H9 (cell line): ENCODE measurements at regions not wholly inside any gene's neighbourhood (a gene's known extent, or its start where the extent isn't known, plus 50 kb on each side); places are given as distances from the start of the nearest gene placed in this dataset.

Experiments
- DNase-seq: peaks from one replicate; pipeline ENCODE4 v3.0.0-alpha.2; 2017
- H2AFZ ChIP-seq: one replicate; pipeline ENCODE4 v1.6.1; 2013; ENCODE audit warnings: mild to moderate bottlenecking, low read length, control low read depth, moderate library complexity
- H2AK5ac ChIP-seq: 2 replicates; pipeline ENCODE4 v1.6.1; 2013; ENCODE audit warnings: low read length, control low read depth, mixed read lengths; ENCODE audit not compliant: insufficient read length
- H2BK120ac ChIP-seq: one replicate; pipeline ENCODE4 v1.6.1; 2013; ENCODE audit warnings: low read depth, mild to moderate bottlenecking, low read length, control low read depth, inconsistent platforms; ENCODE audit not compliant: poor library complexity, severe bottlenecking
- H2BK12ac ChIP-seq: 2 replicates; pipeline ENCODE4 v1.6.1; 2013; ENCODE audit warnings: low read length, control low read depth, mixed read lengths, low read depth; ENCODE audit not compliant: insufficient read length
- H2BK15ac ChIP-seq: 2 replicates; pipeline ENCODE4 v1.6.1; 2013; ENCODE audit warnings: low read depth, low read length, control low read depth
- H2BK20ac ChIP-seq: one replicate; pipeline ENCODE4 v1.6.1; 2013; ENCODE audit warnings: low read depth, mild to moderate bottlenecking, low read length, control low read depth, inconsistent platforms; ENCODE audit not compliant: poor library complexity, severe bottlenecking
- H2BK5ac ChIP-seq: 2 replicates; pipeline ENCODE4 v1.6.1; 2013; ENCODE audit warnings: low read length, control low read depth, mixed read lengths; ENCODE audit not compliant: insufficient read length
- H3K14ac ChIP-seq: 2 replicates; pipeline ENCODE4 v1.6.1; 2013; ENCODE audit warnings: low read length, control low read depth; ENCODE audit not compliant: insufficient read depth
- H3K18ac ChIP-seq: 2 replicates; pipeline ENCODE4 v1.6.1; 2013; ENCODE audit warnings: low read depth, mild to moderate bottlenecking, mixed read lengths, low read length, control low read depth; ENCODE audit not compliant: insufficient read length
- H3K23ac ChIP-seq: 2 replicates; pipeline ENCODE4 v1.6.1; 2013; ENCODE audit warnings: low read length, control low read depth, mixed read lengths, low read depth; ENCODE audit not compliant: insufficient read length
- H3K23me2 ChIP-seq: 2 replicates; pipeline ENCODE4 v1.6.1; 2013; ENCODE audit warnings: low read depth, mild to moderate bottlenecking, mixed read lengths, low read length, control low read depth; ENCODE audit not compliant: insufficient read length, poor library complexity, severe bottlenecking
- H3K27ac ChIP-seq: 2 replicates; pipeline ENCODE4 v1.5.1; 2013; ENCODE audit warnings: low read length, control low read depth, mixed read lengths, low read depth; ENCODE audit not compliant: insufficient read length
- H3K27me3 ChIP-seq: 2 replicates; pipeline ENCODE4 v1.6.1; 2013; ENCODE audit warnings: low read length, control low read depth, inconsistent platforms; ENCODE audit not compliant: insufficient read depth
- H3K4ac ChIP-seq: 2 replicates; pipeline ENCODE4 v1.6.1; 2013; ENCODE audit warnings: low read depth, mild to moderate bottlenecking, control low read depth, inconsistent platforms, low read length, moderate library complexity
- H3K4me1 ChIP-seq: 2 replicates; pipeline ENCODE4 v1.6.1; 2013; ENCODE audit warnings: low read length, control low read depth, inconsistent platforms; ENCODE audit not compliant: insufficient read depth
- H3K4me2 ChIP-seq: 2 replicates; pipeline ENCODE4 v1.6.1; 2013; ENCODE audit warnings: low read length, control low read depth, mixed read lengths; ENCODE audit not compliant: insufficient read length, insufficient read depth
- H3K56ac ChIP-seq: 2 replicates; pipeline ENCODE4 v1.6.1; 2013; ENCODE audit warnings: low read depth, mild to moderate bottlenecking, mixed read lengths, low read length, control low read depth; ENCODE audit not compliant: insufficient read length
- H3K79me1 ChIP-seq: 2 replicates; pipeline ENCODE4 v1.6.1; 2013; ENCODE audit warnings: low read depth, mild to moderate bottlenecking, moderate library complexity, low read length, control low read depth, inconsistent platforms; ENCODE audit not compliant: insufficient read depth, poor library complexity, severe bottlenecking
- H3K79me2 ChIP-seq: 2 replicates; pipeline ENCODE4 v1.6.1; 2013; ENCODE audit warnings: low read length, control low read depth, inconsistent platforms; ENCODE audit not compliant: insufficient read depth
- H3K9ac ChIP-seq: 2 replicates; pipeline ENCODE4 v1.6.1; 2013; ENCODE audit warnings: low read length, control low read depth, mixed read lengths; ENCODE audit not compliant: insufficient read length; ENCODE audit errors: extremely low read depth
- H3K9me3 ChIP-seq: one replicate; pipeline ENCODE4 v1.6.1; 2013; ENCODE audit warnings: low read depth, low read length, inconsistent platforms; ENCODE audit not compliant: control insufficient read depth
- H3T11ph ChIP-seq: one replicate; pipeline ENCODE4 v1.6.1; 2013; ENCODE audit warnings: mild to moderate bottlenecking, low read length, control low read depth, inconsistent platforms
- H4K20me1 ChIP-seq: one replicate; pipeline ENCODE4 v1.6.1; 2013; ENCODE audit not compliant: control insufficient read depth, insufficient read length, insufficient read depth
- H4K5ac ChIP-seq: 2 replicates; pipeline ENCODE4 v1.6.1; 2013; ENCODE audit warnings: low read depth, mild to moderate bottlenecking, mixed read lengths, low read length, control low read depth; ENCODE audit not compliant: insufficient read length
- H4K8ac ChIP-seq: replicated peaks from 2 replicates; pipeline ENCODE4 v1.6.1; 2013; ENCODE audit warnings: low read length, control low read depth, mixed read lengths, low read depth; ENCODE audit not compliant: insufficient read length
- H4K91ac ChIP-seq: 2 replicates; pipeline ENCODE4 v1.6.1; 2013; ENCODE audit warnings: low read depth, mild to moderate bottlenecking, moderate library complexity, mixed read lengths, low read length, control low read depth; ENCODE audit not compliant: insufficient read length
- H3K27ac Mint-ChIP-seq, 3 experiments: 2 replicates in 2 of 3; 3 replicates in 1 of 3; pipeline ENCODE4 v1.8.0; 2020 to 2021; ENCODE audit warnings: mixed read lengths in 3 of 3, mild to moderate bottlenecking in 1 of 3, moderate library complexity in 1 of 3
- H3K27me3 Mint-ChIP-seq: 2 replicates; pipeline ENCODE4 v1.8.0; 2021; ENCODE audit warnings: low read depth, mild to moderate bottlenecking, moderate library complexity, mixed read lengths
- H3K36me3 Mint-ChIP-seq, 3 experiments: 2 replicates in 2 of 3; 3 replicates in 1 of 3; pipeline ENCODE4 v1.8.0; 2020 to 2021; ENCODE audit warnings: low read depth in 3 of 3, mixed read lengths in 3 of 3; ENCODE audit not compliant: insufficient read depth in 1 of 3
- H3K4me1 Mint-ChIP-seq, 2 experiments: 2 replicates each; pipeline ENCODE4 v1.8.0; 2020; ENCODE audit warnings: mixed read lengths in 2 of 2
- H3K4me3 Mint-ChIP-seq, 2 experiments: 2 replicates in 1 of 2; 3 replicates in 1 of 2; pipeline ENCODE4 v1.8.0; 2020 to 2021; ENCODE audit warnings: mild to moderate bottlenecking in 2 of 2, mixed read lengths in 2 of 2, moderate library complexity in 1 of 2
- H3K9me3 Mint-ChIP-seq, 2 experiments: 2 replicates in 1 of 2; 3 replicates in 1 of 2; pipeline ENCODE4 v1.8.0; 2020; ENCODE audit warnings: mild to moderate bottlenecking in 2 of 2, mixed read lengths in 2 of 2, moderate library complexity in 1 of 2
- CTCF ChIP-seq: fragments of 200-600 bp; sonication (generic); conservative IDR thresholded peaks from 3 replicates; pipeline ENCODE4 v1.8.0; 2021; ENCODE audit warnings: antibody characterized with exemption, mild to moderate bottlenecking
- WGBS: extraction: QIAGEN DNeasy Blood & Tissue Kit; methylation state at CpG from one replicate; pipeline ENCODE4 v1.1.7; 2013; ENCODE audit warnings: missing lambda C conversion rate, low lambda C conversion rate, mixed read lengths; ENCODE audit not compliant: insufficient read length; ENCODE audit errors: extremely low coverage; 5-methylcytosine and 5-hydroxymethylcytosine counted together

GRCh38 chr2:41958775-41959174 lies 89.0 kb upstream of the PKDCC start:
- Histone ChIP-seq H3T11ph (no peak overlapping the region), H3K27me3 (no peaks in the 10 kb centered on the region), H4K91ac (no peak overlapping the region), H2AFZ (no peak overlapping the region), H3K9ac (no peak overlapping the region), H3K9me3 (no peaks in the 10 kb centered on the region), H3K4ac (no peak overlapping the region), H3K79me2 (no peaks in the 10 kb centered on the region), H3K27ac (no peak overlapping the region), H4K20me1 (no peaks in the 10 kb centered on the region), H4K5ac (no peak overlapping the region), H2BK120ac (no peak overlapping the region), H2AK5ac (no peak overlapping the region), H3K23ac (no peak overlapping the region), H4K8ac (no peak overlapping the region), H3K56ac (no peak overlapping the region), H3K18ac (no peak overlapping the region), H2BK15ac (no peak overlapping the region), H3K4me1 (peaks cover 4% of the 10 kb centered on the region; the same call in 1 of the 2 replicates), H2BK20ac (no peak overlapping the region), H2BK12ac (no peak overlapping the region), H3K23me2 (no peaks in the 10 kb centered on the region), H3K14ac (no peak overlapping the region), H3K4me2 (no peak overlapping the region), H3K79me1 (no peaks in the 10 kb centered on the region), H2BK5ac (no peak overlapping the region)
- DNase-seq, result no peak
- no peak overlapping the region for H3K27ac Mint-ChIP-seq
- WGBS, result no CpG with 5 or more reads among the region's 2 CpGs
- H3K27me3 Mint-ChIP-seq, result no peaks in the 10 kb centered on the region; the same call in 1 of the 2 replicates
- no peaks in the 10 kb centered on the region for H3K36me3 Mint-ChIP-seq
- TF ChIP-seq CTCF, result no peak
- H3K4me1 Mint-ChIP-seq, result peaks cover 27 to 35% of the 10 kb centered on the region in 2 experiments
- no peaks in the 10 kb centered on the region; a peak in 1 of 5 replicates for H3K9me3 Mint-ChIP-seq
- no peak overlapping the region for H3K4me3 Mint-ChIP-seq
